ENCODE measurements at regions not wholly inside any gene's neighbourhood (a gene's known extent, or its start where the extent isn't known, plus 50 kb on each side); places are given as distances from the start of the nearest gene placed in this dataset.
"Not testable (repeated sequence)": the region's sequence is repeated elsewhere in the genome, so short reads cannot be mapped to it uniquely, and the experiment has no call there.

- TF ChIP-seq CTCF (conservative IDR thresholded peaks at IDR 0.05; ENCODE audit: low read depth, low read length); EZH2 (IDR thresholded peaks at IDR 0.05; ENCODE audit: low read length, unreplicated experiment); EZH2phosphoT487 (IDR thresholded peaks at IDR 0.05; ENCODE audit: borderline replicate concordance, low read length): not testable (repeated sequence)
Measured at GRCh38 chr12:42713566-42713965, 124.0 kb upstream of the PRICKLE1 start.

Data from PC-3 (cell line).